Skeletal muscle cell (primary cell): ENCODE measurements at regions not wholly inside any gene's neighbourhood (a gene's known extent, or its start where the extent isn't known, plus 50 kb on each side); places are given as distances from the start of the nearest gene placed in this dataset.

Experiments used
- DNase-seq: peaks from one replicate; pipeline ENCODE4 v3.0.0-alpha.2; 2010; ENCODE audit warnings: low read depth
- H3K4me3 ChIP-seq: 2 replicates; pipeline ENCODE4 v1.5.1; 2011; ENCODE audit warnings: low read depth, mild to moderate bottlenecking, control low read depth, low read length, moderate library complexity

DNA sequence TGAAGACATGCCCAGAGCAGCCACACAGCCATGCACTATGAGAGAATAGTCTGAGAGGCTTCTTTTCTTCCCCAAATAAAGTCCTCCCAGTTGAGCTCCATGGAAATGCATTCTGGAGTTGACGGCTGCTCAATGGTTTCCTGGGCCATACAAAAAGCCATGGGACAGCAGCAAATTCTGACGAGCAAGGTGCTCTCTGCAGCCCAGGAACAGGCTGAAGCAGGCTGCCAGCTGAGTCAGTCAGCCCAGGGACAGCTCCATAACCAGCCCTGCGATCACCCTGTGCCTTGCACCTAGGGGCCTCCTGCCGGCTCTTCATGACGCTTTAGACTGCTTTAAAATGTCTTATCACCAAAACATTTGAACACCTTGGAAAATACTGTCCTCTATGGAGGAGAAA, 256.3 kb upstream of the CHRNA7 start:
- DNase-seq = no peak

GRCh38 chr15:31776039-31776438, 254.3 kb upstream of the CHRNA7 start:
- no peak overlapping the region for H3K4me3 ChIP-seq
- no peak for DNase-seq

More for the DNA sequence above, 256.3 kb upstream of the CHRNA7 start:
- no peak overlapping the region for H3K4me3 ChIP-seq

GRCh38 chr15:31781261-31781660, 249.1 kb upstream of the CHRNA7 start:
- no peak for DNase-seq
- no peak overlapping the region for H3K4me3 ChIP-seq

DNA sequence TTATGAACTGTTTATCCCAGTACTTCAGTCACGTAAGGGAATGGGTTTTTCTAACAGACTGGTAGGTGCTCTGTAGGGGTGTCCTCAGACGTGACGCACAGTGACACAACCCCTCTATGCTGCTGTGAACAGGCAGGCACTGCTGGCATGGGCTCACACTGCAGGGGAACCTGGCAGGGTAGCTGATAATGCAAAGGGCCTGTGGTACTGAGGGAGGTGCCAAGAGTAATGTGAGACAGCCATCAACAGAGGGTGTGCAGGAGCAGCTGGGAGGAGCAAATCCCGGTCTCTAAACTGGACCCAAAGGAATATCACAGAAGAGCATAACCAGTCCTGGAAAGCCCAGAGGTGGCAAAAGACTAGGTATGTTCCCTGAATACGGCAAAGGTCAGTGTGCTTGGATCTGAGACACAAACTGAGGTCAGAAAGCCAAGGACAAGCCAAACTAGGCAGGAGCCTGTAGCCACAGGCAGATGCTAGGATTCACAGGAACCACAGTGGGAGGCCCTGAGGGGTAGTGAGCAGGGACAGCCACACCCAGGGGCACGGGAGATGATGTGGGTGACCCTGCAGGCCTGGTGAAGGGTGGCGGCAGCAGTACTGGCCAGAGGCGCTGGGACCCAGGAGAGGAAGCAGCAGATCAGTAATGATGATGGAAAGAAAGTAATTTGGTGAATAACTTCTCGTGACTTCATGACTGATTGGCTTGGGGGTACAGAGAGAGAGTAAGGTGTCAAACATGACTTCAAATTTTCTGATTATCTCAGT, 248.1 kb upstream of the CHRNA7 start:
- no peak overlapping the region for H3K4me3 ChIP-seq
- DNase-seq = no peak

GRCh38 chr15:31782951-31783350, 247.4 kb upstream of the CHRNA7 start:
- no peak for DNase-seq
- no peak overlapping the region for H3K4me3 ChIP-seq

GRCh38 chr15:31786360-31786759, 244.0 kb upstream of the CHRNA7 start:
- DNase-seq = no peak
- H3K4me3 ChIP-seq = no peak overlapping the region

DNA sequence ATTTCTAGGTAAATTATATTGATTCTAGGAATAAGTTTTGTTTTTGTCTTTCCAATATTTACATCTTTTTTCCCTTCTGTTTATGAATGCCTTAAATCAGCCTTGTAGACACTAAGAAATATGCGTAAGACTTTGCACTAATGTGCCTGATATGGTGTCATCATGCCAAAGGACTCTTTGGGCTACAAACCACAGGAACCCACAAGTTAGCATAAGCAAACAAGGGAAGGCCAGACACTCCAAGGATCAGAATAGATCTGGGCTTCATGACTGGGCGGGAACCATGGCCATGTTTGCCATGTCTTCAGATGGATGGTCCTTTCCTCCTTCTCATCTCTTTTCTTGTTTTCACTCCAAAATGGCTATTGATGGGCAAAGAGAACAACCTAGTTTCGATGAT, 242.2 kb upstream of the CHRNA7 start:
- H3K4me3 ChIP-seq = no peak overlapping the region
- DNase-seq = no peak

- DNase-seq = no peak
- H3K4me3 ChIP-seq = no peak overlapping the region
Observed at GRCh38 chr15:31792611-31793199, 237.6 kb upstream of the CHRNA7 start.

- no peak overlapping the region for H3K4me3 ChIP-seq
- no peak for DNase-seq
Observed at GRCh38 chr15:31799319-31799714, 231.0 kb upstream of the CHRNA7 start.

GRCh38 chr15:31799715-31800321, 230.5 kb upstream of the CHRNA7 start:
- DNase-seq = no peak
- H3K4me3 ChIP-seq = no peak overlapping the region

DNA sequence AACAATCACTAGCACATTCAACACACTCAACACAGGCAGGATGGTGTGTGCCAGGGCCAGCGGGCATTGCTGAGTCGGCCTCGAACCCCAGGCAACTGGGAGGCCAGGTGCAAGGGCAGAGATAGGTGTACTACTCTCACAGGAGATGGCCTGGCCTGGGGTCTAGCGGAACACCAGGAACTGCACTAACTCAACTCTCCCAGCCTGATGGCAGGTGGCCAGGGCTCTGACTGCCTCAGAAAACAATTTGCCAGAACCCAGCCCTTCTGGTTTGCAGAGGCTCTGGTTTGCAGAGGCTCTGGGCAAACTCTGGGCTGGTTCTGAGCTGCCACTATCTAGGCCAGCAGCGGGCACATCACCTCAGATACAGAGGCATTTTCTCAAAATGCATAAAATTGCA, 229.2 kb upstream of the CHRNA7 start:
- DNase-seq = no peak
- no peak overlapping the region for H3K4me3 ChIP-seq

- no peak for DNase-seq
Observed at GRCh38 chr15:31802761-31803160, 227.6 kb upstream of the CHRNA7 start.

DNA sequence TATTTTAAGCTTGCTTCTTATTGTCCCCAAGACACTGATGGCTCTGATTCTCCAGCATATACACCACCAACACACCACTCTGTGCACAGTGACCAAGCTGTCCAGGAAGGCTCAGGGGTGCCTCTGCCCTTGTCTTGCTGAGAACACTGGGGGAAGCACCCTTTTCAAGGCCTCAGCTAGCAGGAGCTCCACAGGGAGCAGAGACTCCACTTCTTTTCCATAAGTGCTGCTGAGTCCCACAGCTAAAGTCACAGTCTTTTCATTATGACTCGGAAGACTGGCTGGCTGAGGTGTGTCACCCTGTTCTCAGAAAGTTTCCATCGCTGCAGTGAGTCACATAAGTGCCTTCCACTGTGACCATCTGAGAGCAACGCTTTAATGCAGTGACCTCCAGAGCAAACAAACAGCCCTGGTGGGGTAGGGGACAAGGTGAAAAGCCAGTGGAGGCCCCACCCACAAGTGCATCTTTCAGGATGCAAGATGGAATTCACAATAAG, 226.9 kb upstream of the CHRNA7 start:
- DNase-seq = no peak
- no peak overlapping the region for H3K4me3 ChIP-seq

More at GRCh38 chr15:31802761-31803160, 227.6 kb upstream of the CHRNA7 start:
- H3K4me3 ChIP-seq = no peak overlapping the region

DNA sequence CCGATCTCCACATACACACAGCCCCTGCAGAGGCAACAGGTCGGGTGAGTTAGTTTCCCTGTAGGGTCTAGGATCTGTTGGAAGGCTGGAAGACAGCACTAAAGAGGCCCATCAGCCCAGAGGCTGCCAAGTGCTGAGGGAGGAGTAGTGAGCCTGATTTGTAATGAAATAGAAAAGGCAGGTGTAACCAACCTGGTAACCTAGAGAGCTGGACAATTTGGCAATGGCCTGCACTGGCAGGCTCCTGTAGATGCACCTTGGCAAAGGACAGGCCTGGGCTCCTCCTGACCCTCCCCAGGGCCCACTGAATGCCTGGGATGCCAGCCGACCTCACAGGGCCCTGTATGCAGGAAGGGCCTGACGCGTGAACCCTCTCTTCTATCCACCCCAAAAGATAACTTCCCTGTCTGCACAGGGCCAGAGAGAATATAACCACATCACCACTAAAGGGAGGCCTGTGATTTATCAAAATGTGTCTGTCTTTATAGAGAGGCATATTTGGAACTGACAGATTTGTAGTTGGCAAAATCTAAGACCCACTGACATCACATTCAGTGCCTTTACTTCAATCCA, 225.1 kb upstream of the CHRNA7 start:
- no peak for DNase-seq
- H3K4me3 ChIP-seq = no peak overlapping the region

GRCh38 chr15:31806106-31806505, 224.2 kb upstream of the CHRNA7 start:
- DNase-seq = no peak
- no peak overlapping the region for H3K4me3 ChIP-seq

DNA sequence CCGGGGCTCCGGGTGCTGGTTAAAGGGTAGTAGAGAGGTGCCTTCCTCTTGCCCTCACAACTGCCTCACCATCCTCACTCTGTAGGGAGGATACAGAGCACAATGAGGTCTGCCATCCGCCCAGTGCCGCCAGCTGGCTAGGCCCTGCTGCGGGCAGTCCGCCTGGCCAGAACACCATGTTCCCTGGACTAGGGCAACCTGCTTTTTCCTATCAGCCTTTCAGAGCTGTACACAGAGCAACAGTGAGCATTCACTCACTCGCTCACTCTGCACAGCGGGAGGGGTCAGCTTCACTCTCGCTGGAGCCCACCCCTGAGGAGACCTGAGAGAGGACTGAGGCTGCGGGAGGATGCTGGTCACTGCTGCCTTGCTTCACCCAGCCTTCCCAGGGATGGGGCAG, 218.7 kb upstream of the CHRNA7 start:
- H3K4me3 ChIP-seq = no peak overlapping the region
- no peak for DNase-seq

- H3K4me3 ChIP-seq = no peak overlapping the region
- no peak for DNase-seq
Observed at GRCh38 chr15:31814082-31814481, 216.2 kb upstream of the CHRNA7 start.

GRCh38 chr15:31815411-31816155, 214.7 kb upstream of the CHRNA7 start:
- no peak overlapping the region for H3K4me3 ChIP-seq
- DNase-seq = no peak

DNA sequence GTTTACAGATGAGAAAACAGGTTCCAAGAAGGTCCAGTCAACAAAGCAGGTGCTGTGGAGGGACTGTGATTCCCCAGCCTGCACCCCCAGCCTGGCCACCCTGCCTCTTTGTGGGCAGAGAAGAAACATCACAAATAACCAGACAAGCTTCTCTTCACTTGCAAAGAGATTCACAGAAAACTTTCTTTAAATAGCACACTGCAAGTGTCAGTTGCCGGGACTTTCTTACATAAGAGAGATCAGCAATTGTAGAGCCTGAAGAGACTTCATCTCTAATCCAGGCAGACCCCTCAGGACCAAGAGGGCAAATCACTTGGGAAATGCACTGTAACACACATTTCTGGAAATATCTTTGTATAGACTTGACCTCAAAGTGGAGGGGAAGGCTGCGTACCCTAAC, 207.9 kb upstream of the CHRNA7 start:
- DNase-seq = no peak

DNA sequence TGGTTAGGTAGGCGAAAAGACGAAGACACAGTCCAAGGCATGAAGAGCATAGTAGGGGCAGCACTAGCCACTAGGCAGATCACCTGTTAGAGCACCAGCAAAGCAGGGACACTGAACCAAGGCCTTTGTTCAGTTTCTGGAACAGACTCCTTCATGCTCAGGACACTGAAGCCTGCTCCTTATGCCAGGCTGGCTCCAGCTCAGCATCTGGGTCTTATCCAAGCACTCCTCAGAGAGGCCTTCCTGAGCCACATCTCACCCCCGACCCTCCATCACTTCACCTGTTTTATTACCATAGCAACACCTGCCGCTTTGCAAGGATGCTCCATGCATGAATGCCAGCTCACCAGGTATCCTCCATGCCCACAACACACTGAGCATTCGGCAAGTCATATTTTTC, 206.3 kb upstream of the CHRNA7 start:
- H3K4me3 ChIP-seq = no peak overlapping the region
- no peak for DNase-seq

More for the DNA sequence above, 207.9 kb upstream of the CHRNA7 start:
- no peak overlapping the region for H3K4me3 ChIP-seq
